NOMO-1 treated with dmso at 0.1 percent for 144 hours (cell line): ENCODE measurements at regions not wholly inside any gene's neighbourhood (a gene's known extent, or its start where the extent isn't known, plus 50 kb on each side); places are given as distances from the start of the nearest gene placed in this dataset.

ENCODE experiments used
- DNase-seq: peaks from one replicate; lab custom pipeline; 2025; ENCODE audit not compliant: unreplicated experiment; lab: John Stamatoyannopoulos, UW

GRCh38 chr5:124285071-124285470 is 461.4 kb downstream of the ZNF608 start:
- DNase-seq: no peak

GRCh38 chr5:124283031-124283430 is 463.4 kb downstream of the ZNF608 start:
- no peak for DNase-seq

GRCh38 chr5:124280079-124280478 is 466.4 kb downstream of the ZNF608 start:
- no peak for DNase-seq

- no peak for DNase-seq
Measured at GRCh38 chr5:124279146-124279876, 467.1 kb downstream of the ZNF608 start.

GRCh38 chr5:124278636-124279035 is 467.8 kb downstream of the ZNF608 start:
- no peak for DNase-seq

GRCh38 chr5:124277767-124278545 is 468.5 kb downstream of the ZNF608 start:
- no peak for DNase-seq

GRCh38 chr5:124276166-124276565 is 470.3 kb downstream of the ZNF608 start:
- no peak for DNase-seq

- no peak for DNase-seq
Measured at GRCh38 chr5:124274949-124275348, 471.5 kb downstream of the ZNF608 start.

GRCh38 chr5:124264499-124264898 is 481.9 kb downstream of the ZNF608 start:
- no peak for DNase-seq

- no peak for DNase-seq
Measured at GRCh38 chr5:124263680-124264491, 482.6 kb downstream of the ZNF608 start.

GRCh38 chr5:124262991-124263571 is 483.4 kb downstream of the ZNF608 start:
- no peak for DNase-seq

GRCh38 chr5:124262470-124262869 is 484.0 kb downstream of the ZNF608 start:
- DNase-seq: no peak

- no peak for DNase-seq
Measured at GRCh38 chr5:124261848-124262247, 484.6 kb downstream of the ZNF608 start.

GRCh38 chr5:124260921-124261515 is 485.4 kb downstream of the ZNF608 start:
- DNase-seq: no peak

- DNase-seq: no peak
Measured at GRCh38 chr5:124259017-124259416, 487.4 kb downstream of the ZNF608 start.

- DNase-seq: no peak
Measured at GRCh38 chr5:124257048-124257447, 489.4 kb downstream of the ZNF608 start.

GRCh38 chr5:124253203-124253810 is 493.1 kb downstream of the ZNF608 start:
- no peak for DNase-seq

- no peak for DNase-seq
Measured at GRCh38 chr5:124252747-124253146, 493.7 kb downstream of the ZNF608 start.

GRCh38 chr5:124252191-124252638 is 494.2 kb downstream of the ZNF608 start:
- DNase-seq: no peak

GRCh38 chr5:124245276-124245675 is 501.2 kb downstream of the ZNF608 start:
- DNase-seq: no peak
